H9 (cell line): ENCODE measurements at regions not wholly inside any gene's neighbourhood (a gene's known extent, or its start where the extent isn't known, plus 50 kb on each side); places are given as distances from the start of the nearest gene placed in this dataset.

Experiments used
- DNase-seq: peaks from one replicate; pipeline ENCODE4 v3.0.0-alpha.2; 2017
- H2AFZ ChIP-seq: one replicate; pipeline ENCODE4 v1.6.1; 2013; ENCODE audit warnings: mild to moderate bottlenecking, low read length, control low read depth, moderate library complexity
- H2AK5ac ChIP-seq: 2 replicates; pipeline ENCODE4 v1.6.1; 2013; ENCODE audit warnings: low read length, control low read depth, mixed read lengths; ENCODE audit not compliant: insufficient read length
- H2BK120ac ChIP-seq: one replicate; pipeline ENCODE4 v1.6.1; 2013; ENCODE audit warnings: low read depth, mild to moderate bottlenecking, low read length, control low read depth, inconsistent platforms; ENCODE audit not compliant: poor library complexity, severe bottlenecking
- H2BK12ac ChIP-seq: 2 replicates; pipeline ENCODE4 v1.6.1; 2013; ENCODE audit warnings: low read length, control low read depth, mixed read lengths, low read depth; ENCODE audit not compliant: insufficient read length
- H2BK15ac ChIP-seq: 2 replicates; pipeline ENCODE4 v1.6.1; 2013; ENCODE audit warnings: low read depth, low read length, control low read depth
- H2BK20ac ChIP-seq: one replicate; pipeline ENCODE4 v1.6.1; 2013; ENCODE audit warnings: low read depth, mild to moderate bottlenecking, low read length, control low read depth, inconsistent platforms; ENCODE audit not compliant: poor library complexity, severe bottlenecking
- H2BK5ac ChIP-seq: 2 replicates; pipeline ENCODE4 v1.6.1; 2013; ENCODE audit warnings: low read length, control low read depth, mixed read lengths; ENCODE audit not compliant: insufficient read length
- H3K14ac ChIP-seq: 2 replicates; pipeline ENCODE4 v1.6.1; 2013; ENCODE audit warnings: low read length, control low read depth; ENCODE audit not compliant: insufficient read depth
- H3K18ac ChIP-seq: 2 replicates; pipeline ENCODE4 v1.6.1; 2013; ENCODE audit warnings: low read depth, mild to moderate bottlenecking, mixed read lengths, low read length, control low read depth; ENCODE audit not compliant: insufficient read length
- H3K23ac ChIP-seq: 2 replicates; pipeline ENCODE4 v1.6.1; 2013; ENCODE audit warnings: low read length, control low read depth, mixed read lengths, low read depth; ENCODE audit not compliant: insufficient read length
- H3K23me2 ChIP-seq: 2 replicates; pipeline ENCODE4 v1.6.1; 2013; ENCODE audit warnings: low read depth, mild to moderate bottlenecking, mixed read lengths, low read length, control low read depth; ENCODE audit not compliant: insufficient read length, poor library complexity, severe bottlenecking
- H3K27ac ChIP-seq: 2 replicates; pipeline ENCODE4 v1.5.1; 2013; ENCODE audit warnings: low read length, control low read depth, mixed read lengths, low read depth; ENCODE audit not compliant: insufficient read length
- H3K27me3 ChIP-seq: 2 replicates; pipeline ENCODE4 v1.6.1; 2013; ENCODE audit warnings: low read length, control low read depth, inconsistent platforms; ENCODE audit not compliant: insufficient read depth
- H3K4ac ChIP-seq: 2 replicates; pipeline ENCODE4 v1.6.1; 2013; ENCODE audit warnings: low read depth, mild to moderate bottlenecking, control low read depth, inconsistent platforms, low read length, moderate library complexity
- H3K4me1 ChIP-seq: 2 replicates; pipeline ENCODE4 v1.6.1; 2013; ENCODE audit warnings: low read length, control low read depth, inconsistent platforms; ENCODE audit not compliant: insufficient read depth
- H3K4me2 ChIP-seq: 2 replicates; pipeline ENCODE4 v1.6.1; 2013; ENCODE audit warnings: low read length, control low read depth, mixed read lengths; ENCODE audit not compliant: insufficient read length, insufficient read depth
- H3K56ac ChIP-seq: 2 replicates; pipeline ENCODE4 v1.6.1; 2013; ENCODE audit warnings: low read depth, mild to moderate bottlenecking, mixed read lengths, low read length, control low read depth; ENCODE audit not compliant: insufficient read length
- H3K79me1 ChIP-seq: 2 replicates; pipeline ENCODE4 v1.6.1; 2013; ENCODE audit warnings: low read depth, mild to moderate bottlenecking, moderate library complexity, low read length, control low read depth, inconsistent platforms; ENCODE audit not compliant: insufficient read depth, poor library complexity, severe bottlenecking
- H3K79me2 ChIP-seq: 2 replicates; pipeline ENCODE4 v1.6.1; 2013; ENCODE audit warnings: low read length, control low read depth, inconsistent platforms; ENCODE audit not compliant: insufficient read depth
- H3K9ac ChIP-seq: 2 replicates; pipeline ENCODE4 v1.6.1; 2013; ENCODE audit warnings: low read length, control low read depth, mixed read lengths; ENCODE audit not compliant: insufficient read length; ENCODE audit errors: extremely low read depth
- H3K9me3 ChIP-seq: one replicate; pipeline ENCODE4 v1.6.1; 2013; ENCODE audit warnings: low read depth, low read length, inconsistent platforms; ENCODE audit not compliant: control insufficient read depth
- H3T11ph ChIP-seq: one replicate; pipeline ENCODE4 v1.6.1; 2013; ENCODE audit warnings: mild to moderate bottlenecking, low read length, control low read depth, inconsistent platforms
- H4K20me1 ChIP-seq: one replicate; pipeline ENCODE4 v1.6.1; 2013; ENCODE audit not compliant: control insufficient read depth, insufficient read length, insufficient read depth
- H4K5ac ChIP-seq: 2 replicates; pipeline ENCODE4 v1.6.1; 2013; ENCODE audit warnings: low read depth, mild to moderate bottlenecking, mixed read lengths, low read length, control low read depth; ENCODE audit not compliant: insufficient read length
- H4K8ac ChIP-seq: replicated peaks from 2 replicates; pipeline ENCODE4 v1.6.1; 2013; ENCODE audit warnings: low read length, control low read depth, mixed read lengths, low read depth; ENCODE audit not compliant: insufficient read length
- H4K91ac ChIP-seq: 2 replicates; pipeline ENCODE4 v1.6.1; 2013; ENCODE audit warnings: low read depth, mild to moderate bottlenecking, moderate library complexity, mixed read lengths, low read length, control low read depth; ENCODE audit not compliant: insufficient read length
- H3K27ac Mint-ChIP-seq, 3 experiments: 2 replicates in 2 of 3; 3 replicates in 1 of 3; pipeline ENCODE4 v1.8.0; 2020 to 2021; ENCODE audit warnings: mixed read lengths in 3 of 3, mild to moderate bottlenecking in 1 of 3, moderate library complexity in 1 of 3
- H3K27me3 Mint-ChIP-seq: 2 replicates; pipeline ENCODE4 v1.8.0; 2021; ENCODE audit warnings: low read depth, mild to moderate bottlenecking, moderate library complexity, mixed read lengths
- H3K36me3 Mint-ChIP-seq, 3 experiments: 2 replicates in 2 of 3; 3 replicates in 1 of 3; pipeline ENCODE4 v1.8.0; 2020 to 2021; ENCODE audit warnings: low read depth in 3 of 3, mixed read lengths in 3 of 3; ENCODE audit not compliant: insufficient read depth in 1 of 3
- H3K4me1 Mint-ChIP-seq, 2 experiments: 2 replicates each; pipeline ENCODE4 v1.8.0; 2020; ENCODE audit warnings: mixed read lengths in 2 of 2
- H3K4me3 Mint-ChIP-seq, 2 experiments: 2 replicates in 1 of 2; 3 replicates in 1 of 2; pipeline ENCODE4 v1.8.0; 2020 to 2021; ENCODE audit warnings: mild to moderate bottlenecking in 2 of 2, mixed read lengths in 2 of 2, moderate library complexity in 1 of 2
- H3K9me3 Mint-ChIP-seq, 2 experiments: 2 replicates in 1 of 2; 3 replicates in 1 of 2; pipeline ENCODE4 v1.8.0; 2020; ENCODE audit warnings: mild to moderate bottlenecking in 2 of 2, mixed read lengths in 2 of 2, moderate library complexity in 1 of 2
- CTCF ChIP-seq: fragments of 200-600 bp; sonication (generic); conservative IDR thresholded peaks from 3 replicates; pipeline ENCODE4 v1.8.0; 2021; ENCODE audit warnings: antibody characterized with exemption, mild to moderate bottlenecking
- WGBS: extraction: QIAGEN DNeasy Blood & Tissue Kit; methylation state at CpG from one replicate; pipeline ENCODE4 v1.1.7; 2013; ENCODE audit warnings: missing lambda C conversion rate, low lambda C conversion rate, mixed read lengths; ENCODE audit not compliant: insufficient read length; ENCODE audit errors: extremely low coverage; 5-methylcytosine and 5-hydroxymethylcytosine counted together

- H2AK5ac ChIP-seq = no peak overlapping the region
Measured at GRCh38 chr3:3906171-3906570, 106.9 kb downstream of the LRRN1 start.

More at GRCh38 chr3:3906171-3906570, 106.9 kb downstream of the LRRN1 start:
- no peak overlapping the region for H3K27ac ChIP-seq
- H3K9ac ChIP-seq = no peak overlapping the region
- no CpG with 5 or more reads among the region's 3 CpGs for WGBS
- no peak overlapping the region for H3K4ac ChIP-seq
- H3K23me2 ChIP-seq = no peaks in the 10 kb centered on the region
- no peak overlapping the region for H2AFZ ChIP-seq
- no peaks in the 10 kb centered on the region for H3K9me3 ChIP-seq
- Mint-ChIP-seq H3K27me3 (peaks cover 5% of the 10 kb centered on the region; the same call in 1 of the 2 replicates), H3K27ac (no peak overlapping the region), H3K4me3 (no peak overlapping the region), H3K9me3 (peaks cover 22% of the 10 kb centered on the region in 2 experiments), H3K4me1 (peaks cover 8 to 9% of the 10 kb centered on the region in 2 experiments), H3K36me3 (peaks cover 12 to 26% (median 25%) of the 10 kb centered on the region in 3 experiments)
- H2BK15ac ChIP-seq = no peak overlapping the region
- no peak overlapping the region for H2BK5ac ChIP-seq
- H3T11ph ChIP-seq = no peak overlapping the region
- H2BK120ac ChIP-seq = no peak overlapping the region
- H3K79me2 ChIP-seq = no peaks in the 10 kb centered on the region
- no peaks in the 10 kb centered on the region for H4K20me1 ChIP-seq
- DNase-seq = no peak
- no peak overlapping the region for H3K18ac ChIP-seq
- no peak overlapping the region for H4K8ac ChIP-seq
- no peak for TF ChIP-seq CTCF
- H3K56ac ChIP-seq = no peak overlapping the region
- no peak overlapping the region for H3K14ac ChIP-seq
- H2BK12ac ChIP-seq = no peak overlapping the region
- H3K79me1 ChIP-seq = no peaks in the 10 kb centered on the region
- H3K23ac ChIP-seq = no peak overlapping the region
- H3K4me2 ChIP-seq = no peak overlapping the region
- H2BK20ac ChIP-seq = no peak overlapping the region
- no peaks in the 10 kb centered on the region for H3K27me3 ChIP-seq
- H3K4me1 ChIP-seq = no peaks in the 10 kb centered on the region
- H4K5ac ChIP-seq = no peak overlapping the region
- H4K91ac ChIP-seq = no peak overlapping the region
